22Rv1 (cell line): ENCODE measurements at regions not wholly inside any gene's neighbourhood (a gene's known extent, or its start where the extent isn't known, plus 50 kb on each side); places are given as distances from the start of the nearest gene placed in this dataset.

ENCODE experiments used
- CTCF ChIP-seq: fragments of 450-650 bp; IDR thresholded peaks from 2 replicates; pipeline ENCODE4 v1.5.1; 2017; ENCODE audit warnings: mild to moderate bottlenecking
- ZFX ChIP-seq: fragments of 450-650 bp; IDR thresholded peaks from 2 replicates; pipeline ENCODE4 v1.6.1; 2017; ENCODE audit warnings: antibody characterized with exemption, borderline replicate concordance

- TF ChIP-seq CTCF (no peak), ZFX (no peak)
Measured at GRCh38 chr6:115665310-115665709, 395.4 kb downstream of the FRK start.
